Caco-2 (cell line): ENCODE measurements at regions not wholly inside any gene's neighbourhood (a gene's known extent, or its start where the extent isn't known, plus 50 kb on each side); places are given as distances from the start of the nearest gene placed in this dataset.

Experiments
- BruUV-seq: library from RNA; stranded (reverse); fragments of 400-500 nt; replicated peaks from 2 replicates; lab custom pipeline; 2021; lab: Mats Ljungman, UMichigan
- CTCF ChIA-PET: fragments of 300-600 bp; sonication (Branson Sonifier 250); formaldehyde crosslinking; loops from one replicate; lab custom pipeline; 2022; ENCODE audit warnings: antibody characterized with exemption; lab: Charles Lee
- POLR2A ChIA-PET: fragments of 300-600 bp; sonication (Branson Sonifier 250); formaldehyde crosslinking; loops from one replicate; lab custom pipeline; 2022; ENCODE audit warnings: antibody characterized with exemption; lab: Charles Lee
- DNase-seq, 2 experiments: peaks; one replicate each; pipeline versions ENCODE4 v3.0.0 to v3.0.0-alpha.2; 2020 to 2022
- H3K27me3 ChIP-seq: replicated peaks from 2 replicates; pipeline ENCODE4 v1.6.0; 2011; ENCODE audit warnings: low read length; ENCODE audit not compliant: control insufficient read depth, insufficient read depth
- H3K36me3 ChIP-seq: 2 replicates; pipeline ENCODE4 v1.5.1; 2011; ENCODE audit warnings: low read length; ENCODE audit not compliant: control insufficient read depth, insufficient read depth
- H3K4me1 ChIP-seq: fragments of 250-450 bp; sonication (Bioruptor Pico); 2 replicates; pipeline ENCODE4 v1.5.1; 2020; ENCODE audit warnings: mild to moderate bottlenecking
- H3K4me3 ChIP-seq: 2 replicates; pipeline ENCODE4 v1.5.1; 2011; ENCODE audit warnings: low read depth, mild to moderate bottlenecking, control low read depth, low read length
- H3K9me3 ChIP-seq: fragments of 250-450 bp; sonication (Bioruptor Pico); 2 replicates; pipeline ENCODE4 v1.5.1; 2020; ENCODE audit warnings: mild to moderate bottlenecking, moderate library complexity
- H3K27ac Mint-ChIP-seq: one replicate; pipeline ENCODE4 v1.8.0; 2022; ENCODE audit warnings: mixed read lengths; ENCODE audit not compliant: unreplicated experiment
- H3K27me3 Mint-ChIP-seq: one replicate; pipeline ENCODE4 v1.8.0; 2022; ENCODE audit warnings: mixed read lengths; ENCODE audit not compliant: insufficient read depth, unreplicated experiment
- H3K36me3 Mint-ChIP-seq: one replicate; pipeline ENCODE4 v1.8.0; 2022; ENCODE audit warnings: mild to moderate bottlenecking, mixed read lengths; ENCODE audit not compliant: insufficient read depth, unreplicated experiment
- H3K4me1 Mint-ChIP-seq: one replicate; pipeline ENCODE4 v1.8.0; 2022; ENCODE audit warnings: low read depth, mixed read lengths; ENCODE audit not compliant: unreplicated experiment
- H3K4me3 Mint-ChIP-seq: one replicate; pipeline ENCODE4 v1.8.0; 2022; ENCODE audit warnings: mild to moderate bottlenecking, moderate library complexity, mixed read lengths; ENCODE audit not compliant: unreplicated experiment
- H3K9me3 Mint-ChIP-seq: one replicate; pipeline ENCODE4 v1.8.0; 2022; ENCODE audit warnings: mixed read lengths; ENCODE audit not compliant: unreplicated experiment
- intact Hi-C: fragments of 100-400 bp; cut with micrococcal nuclease; formaldehyde crosslinking; loops from one replicate; pipeline ENCODE4 v1.10.0; 2022; ENCODE audit not compliant: unreplicated experiment
- TF ChIP-seq, protein P1 (sequence below), 2 experiments: fragments of 200-600 bp in 1 of 2; IDR thresholded peaks; 1 replicate in 1 of 2; 2 replicates in 1 of 2; pipeline versions ENCODE4 v1.5.1 to v1.8.0; 2011 to 2022; ENCODE audit warnings: antibody characterized with exemption in 1 of 2, control low read depth in 1 of 2, inconsistent platforms in 1 of 2, low read depth in 1 of 2, low read length in 1 of 2, mild to moderate bottlenecking in 1 of 2, moderate library complexity in 1 of 2; ENCODE audit not compliant: insufficient read depth in 1 of 2, severe bottlenecking in 1 of 2, unreplicated experiment in 1 of 2

DNA sequence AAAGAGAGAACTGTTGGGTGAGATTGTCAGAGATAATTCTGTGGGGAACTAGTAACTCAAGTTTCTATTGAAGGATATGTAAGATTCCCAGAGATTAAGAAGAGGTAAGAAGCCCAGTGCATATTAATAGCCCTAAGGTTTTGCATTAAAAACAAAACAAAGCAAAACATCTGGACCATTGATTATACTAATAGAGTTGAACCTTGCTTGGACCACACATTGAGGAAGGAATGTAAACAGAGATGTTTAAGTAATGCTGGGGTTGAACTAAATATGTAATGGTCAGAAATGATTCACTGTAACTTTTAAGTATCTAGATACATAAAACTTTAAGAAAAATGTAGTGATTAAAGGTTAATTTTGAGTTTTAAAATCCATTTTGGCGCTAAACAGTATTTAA is 1770.0 kb downstream of the PCDH9 start:
- intact Hi-C loops, result no loop called here

DNA sequence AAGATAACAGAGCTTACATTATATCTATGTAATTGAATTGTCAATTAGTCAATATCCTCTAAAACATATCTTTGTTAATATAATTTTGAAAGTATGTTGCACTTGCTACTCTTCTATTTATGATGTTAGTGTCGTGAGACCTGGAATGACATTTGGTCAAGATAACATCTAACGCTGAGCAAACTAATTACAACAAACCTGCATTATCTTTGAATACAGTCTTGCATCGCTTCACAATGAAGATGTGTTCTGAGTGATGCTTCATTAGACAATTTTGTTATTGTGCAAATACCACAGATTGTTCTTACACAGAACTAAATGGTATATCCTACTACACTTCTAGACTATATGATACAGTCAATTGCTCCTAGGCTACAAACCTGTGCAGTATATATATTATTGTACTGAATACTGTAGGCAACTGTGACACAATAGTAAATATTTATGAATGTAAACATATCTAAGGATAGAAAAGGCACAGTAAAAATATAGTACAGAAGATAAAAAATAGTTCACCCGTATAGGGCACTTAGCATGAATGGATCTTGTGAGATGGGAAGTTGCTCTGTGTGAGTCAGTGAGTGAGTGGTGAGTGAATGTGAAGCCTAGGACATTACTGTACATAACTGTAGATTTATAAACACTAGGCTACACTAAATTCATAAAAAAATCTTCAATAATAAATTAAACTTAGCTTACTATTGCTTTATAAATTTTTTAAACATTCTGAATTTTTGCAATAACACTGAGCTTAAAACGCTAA is 1773.8 kb downstream of the PCDH9 start:
- Histone ChIP-seq H3K9me3 (no peaks in the 10 kb centered on the region), H3K27me3 (no peaks in the 10 kb centered on the region), H3K36me3 (no peaks in the 10 kb centered on the region), H3K4me3 (no peak overlapping the region), H3K4me1 (no peaks in the 10 kb centered on the region)
- intact Hi-C loops, result no loop called here
- no peak for DNase-seq
- TF ChIP-seq, protein P1, sequence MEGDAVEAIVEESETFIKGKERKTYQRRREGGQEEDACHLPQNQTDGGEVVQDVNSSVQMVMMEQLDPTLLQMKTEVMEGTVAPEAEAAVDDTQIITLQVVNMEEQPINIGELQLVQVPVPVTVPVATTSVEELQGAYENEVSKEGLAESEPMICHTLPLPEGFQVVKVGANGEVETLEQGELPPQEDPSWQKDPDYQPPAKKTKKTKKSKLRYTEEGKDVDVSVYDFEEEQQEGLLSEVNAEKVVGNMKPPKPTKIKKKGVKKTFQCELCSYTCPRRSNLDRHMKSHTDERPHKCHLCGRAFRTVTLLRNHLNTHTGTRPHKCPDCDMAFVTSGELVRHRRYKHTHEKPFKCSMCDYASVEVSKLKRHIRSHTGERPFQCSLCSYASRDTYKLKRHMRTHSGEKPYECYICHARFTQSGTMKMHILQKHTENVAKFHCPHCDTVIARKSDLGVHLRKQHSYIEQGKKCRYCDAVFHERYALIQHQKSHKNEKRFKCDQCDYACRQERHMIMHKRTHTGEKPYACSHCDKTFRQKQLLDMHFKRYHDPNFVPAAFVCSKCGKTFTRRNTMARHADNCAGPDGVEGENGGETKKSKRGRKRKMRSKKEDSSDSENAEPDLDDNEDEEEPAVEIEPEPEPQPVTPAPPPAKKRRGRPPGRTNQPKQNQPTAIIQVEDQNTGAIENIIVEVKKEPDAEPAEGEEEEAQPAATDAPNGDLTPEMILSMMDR (IDR thresholded peaks at IDR 0.05; ENCODE audit: insufficient read depth in 1 of 2, low read depth in 1 of 2, low read length in 1 of 2, severe bottlenecking in 1 of 2, unreplicated experiment in 1 of 2), result no peak
- Mint-ChIP-seq H3K4me1 (no peaks in the 10 kb centered on the region), H3K27me3 (no peaks in the 10 kb centered on the region), H3K4me3 (no peak overlapping the region), H3K9me3 (no peaks in the 10 kb centered on the region), H3K27ac (no peak overlapping the region), H3K36me3 (no peaks in the 10 kb centered on the region)
- no TSS peak for BruUV-seq
- POLR2A ChIA-PET, result no interaction called here
- CTCF ChIA-PET, result no interaction called here

More for the DNA sequence above, 1770.0 kb downstream of the PCDH9 start:
- no peaks in the 10 kb centered on the region for H3K9me3 Mint-ChIP-seq
- H3K27me3 ChIP-seq, result no peaks in the 10 kb centered on the region
- H3K4me3 ChIP-seq, result no peak overlapping the region
- H3K36me3 ChIP-seq, result no peaks in the 10 kb centered on the region
- H3K4me3 Mint-ChIP-seq, result no peak overlapping the region
- POLR2A ChIA-PET, result no interaction called here
- no peaks in the 10 kb centered on the region for H3K27me3 Mint-ChIP-seq
- no peaks in the 10 kb centered on the region for H3K4me1 ChIP-seq
- H3K9me3 ChIP-seq, result no peaks in the 10 kb centered on the region
- TF ChIP-seq, protein P1 (IDR thresholded peaks at IDR 0.05; ENCODE audit: insufficient read depth in 1 of 2, low read depth in 1 of 2, low read length in 1 of 2, severe bottlenecking in 1 of 2, unreplicated experiment in 1 of 2), result no peak
- CTCF ChIA-PET, result no interaction called here
- no peaks in the 10 kb centered on the region for H3K36me3 Mint-ChIP-seq
- no TSS peak for BruUV-seq
- H3K27ac Mint-ChIP-seq, result no peak overlapping the region
- DNase-seq, result no peak
- no peaks in the 10 kb centered on the region for H3K4me1 Mint-ChIP-seq

DNA sequence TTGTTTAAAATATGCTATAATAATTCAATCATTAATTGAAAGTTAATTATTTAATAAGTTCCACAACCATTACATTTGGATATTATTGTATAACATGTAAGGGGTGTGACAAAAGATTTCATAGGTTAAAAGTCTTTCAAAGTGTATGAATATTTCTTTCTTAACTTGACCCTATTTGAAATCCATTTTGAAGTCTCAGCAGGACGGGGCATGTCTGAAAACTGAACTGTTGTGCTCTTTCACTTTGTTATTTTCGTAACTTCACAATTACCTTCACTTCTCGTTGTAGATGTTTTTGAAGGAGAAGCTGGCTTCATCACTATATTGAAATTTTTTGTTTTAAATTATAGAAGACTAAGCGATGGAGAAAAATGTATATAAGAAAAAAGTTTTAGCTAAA is 1775.7 kb downstream of the PCDH9 start:
- POLR2A ChIA-PET, result no interaction called here

More for the DNA sequence above, 1775.7 kb downstream of the PCDH9 start:
- Mint-ChIP-seq H3K36me3 (no peaks in the 10 kb centered on the region), H3K4me1 (no peaks in the 10 kb centered on the region), H3K27ac (no peak overlapping the region), H3K27me3 (no peaks in the 10 kb centered on the region), H3K4me3 (no peak overlapping the region), H3K9me3 (no peaks in the 10 kb centered on the region)
- no TSS peak for BruUV-seq
- Histone ChIP-seq H3K36me3 (no peaks in the 10 kb centered on the region), H3K4me3 (no peak overlapping the region), H3K27me3 (no peaks in the 10 kb centered on the region), H3K4me1 (no peaks in the 10 kb centered on the region), H3K9me3 (no peaks in the 10 kb centered on the region)
- DNase-seq, result no peak
- TF ChIP-seq, protein P1 (IDR thresholded peaks at IDR 0.05; ENCODE audit: insufficient read depth in 1 of 2, low read depth in 1 of 2, low read length in 1 of 2, severe bottlenecking in 1 of 2, unreplicated experiment in 1 of 2), result no peak
- CTCF ChIA-PET, result no interaction called here
- intact Hi-C loops, result no loop called here
